ENCODE measurements at regions not wholly inside any gene's neighbourhood (a gene's known extent, or its start where the extent isn't known, plus 50 kb on each side); places are given as distances from the start of the nearest gene placed in this dataset.
A peak's percentile ranks its signal among the peaks of the same experiment; 100 is the strongest.

DNA sequence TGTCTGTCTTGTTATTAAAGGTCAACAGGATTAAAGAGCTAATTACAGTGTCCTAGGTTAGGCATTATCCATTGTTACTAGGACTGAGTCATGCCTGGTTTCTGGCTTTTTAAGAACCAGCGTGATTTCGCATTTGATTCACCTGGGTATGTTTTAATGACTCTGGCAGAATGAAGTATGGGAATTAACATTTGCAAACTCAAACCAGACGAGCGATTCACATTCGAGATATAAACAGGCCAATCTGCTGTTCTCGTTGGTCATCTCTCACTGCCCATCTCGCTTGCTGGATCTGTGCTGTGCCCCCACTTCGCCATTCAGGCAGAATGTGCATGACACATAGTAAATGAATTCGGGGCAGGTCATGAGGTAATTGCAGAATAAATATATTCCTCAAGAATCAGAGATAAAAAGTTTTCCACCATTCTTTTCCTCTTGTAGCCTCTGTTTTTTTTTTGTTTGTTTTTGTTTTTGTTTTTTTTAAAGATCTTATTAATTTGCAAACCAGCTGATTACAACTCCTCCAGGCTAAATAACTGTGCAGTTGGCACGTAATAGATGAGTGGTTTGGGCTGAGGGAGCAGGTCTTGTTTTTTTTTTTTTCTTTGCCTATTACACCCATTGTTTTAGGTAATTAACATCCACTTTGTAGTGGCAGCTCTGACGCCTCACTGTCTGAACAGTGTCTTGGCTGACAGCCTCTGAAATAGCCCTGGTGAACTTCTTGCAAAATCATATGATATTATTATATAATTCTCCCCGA lies 313.5 kb upstream of the MSX2 start:
- DNase-seq (ENCODE audit: low read depth), result peak; percentile 69

DNA sequence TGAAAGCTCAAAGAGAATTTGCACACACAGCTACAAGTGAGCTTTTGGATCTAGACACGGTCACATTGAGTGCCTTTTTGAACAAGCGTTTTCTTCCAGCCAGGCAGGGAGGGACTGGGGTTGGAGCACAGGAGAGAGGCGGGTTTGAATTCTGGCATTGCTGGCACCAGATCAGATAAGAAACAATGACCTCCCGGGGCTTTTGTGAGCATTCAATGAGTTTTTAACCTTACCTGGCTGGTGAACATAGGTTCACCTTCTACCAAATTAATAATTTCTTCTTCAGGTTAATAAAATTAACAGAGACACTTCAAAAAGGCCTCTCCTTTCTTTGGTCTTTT lies 312.9 kb upstream of the MSX2 start:
- no peak for DNase-seq (ENCODE audit: low read depth)

DNA sequence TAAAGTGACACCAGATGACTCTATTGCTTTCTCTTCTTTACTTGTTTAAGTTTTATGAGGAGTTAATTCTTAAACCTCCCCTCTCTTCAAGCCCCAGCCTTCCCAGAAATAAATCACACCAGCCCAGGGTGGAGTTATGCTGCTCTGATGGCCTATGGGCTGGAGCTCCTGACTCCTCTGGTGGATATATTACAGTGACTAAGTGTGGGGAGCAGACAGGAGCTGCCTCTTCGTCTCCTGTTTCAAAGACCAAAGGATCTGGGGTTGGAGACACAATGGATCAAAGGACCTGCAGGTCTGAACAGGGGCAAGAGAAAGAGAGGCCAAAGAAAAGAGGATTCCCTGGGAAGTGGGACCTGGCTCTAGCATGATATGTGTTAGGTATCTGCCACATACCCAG lies 312.0 kb upstream of the MSX2 start:
- no peak for DNase-seq (ENCODE audit: low read depth)

DNA sequence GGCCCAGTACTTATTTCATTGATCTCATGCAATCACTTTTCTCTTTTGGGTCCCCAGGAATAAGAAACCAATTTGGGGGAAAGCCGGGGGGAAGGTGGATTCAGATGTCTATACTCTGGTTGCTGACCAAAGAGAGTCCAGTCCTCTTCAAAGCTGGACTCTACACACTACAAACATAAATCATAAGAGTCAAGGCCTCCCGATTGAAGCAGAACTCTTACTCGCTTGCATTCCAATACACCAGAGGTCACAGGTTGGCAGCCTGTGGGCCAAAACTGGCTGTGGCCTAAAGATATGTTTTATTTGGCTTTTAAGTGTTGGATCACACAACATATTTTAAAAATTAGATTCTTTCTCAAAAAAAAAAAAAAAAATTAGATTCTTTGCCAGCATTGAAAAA lies 311.4 kb upstream of the MSX2 start:
- no peak for DNase-seq (ENCODE audit: low read depth)

DNA sequence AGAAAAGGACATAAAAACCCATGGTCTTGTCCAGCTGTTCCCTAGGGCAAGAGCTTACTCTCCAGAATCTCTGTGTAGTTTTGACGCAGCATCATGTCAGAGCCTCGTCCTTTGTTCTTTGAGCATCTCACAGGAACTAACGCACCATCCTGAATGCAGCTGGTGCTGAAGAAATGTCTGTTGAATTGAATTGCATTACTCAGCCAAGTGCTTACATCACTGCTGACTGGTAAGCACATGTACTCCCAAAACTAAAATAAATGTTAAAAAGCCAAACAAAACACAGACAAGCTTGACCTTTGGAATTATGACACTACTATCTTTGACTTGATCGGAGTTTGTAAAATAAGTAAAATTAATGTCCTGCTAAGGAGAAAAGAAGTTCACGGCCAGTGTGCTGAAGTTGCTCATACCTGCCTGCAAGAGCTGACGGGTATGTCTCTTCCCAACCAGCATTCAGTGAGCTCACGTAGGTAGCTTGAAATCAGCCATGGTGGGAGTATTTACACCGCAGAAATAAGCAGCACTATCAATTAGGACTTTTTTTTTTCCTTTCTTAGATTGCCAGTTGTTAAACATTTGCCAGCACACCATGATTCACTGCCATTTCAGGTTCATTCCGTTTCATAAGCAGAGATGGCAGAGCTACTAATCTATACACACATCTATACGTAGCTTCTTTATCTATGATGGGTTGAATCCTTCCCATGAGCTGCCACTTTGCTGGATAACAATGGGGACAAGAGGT lies 310.6 kb upstream of the MSX2 start:
- DNase-seq (ENCODE audit: low read depth), result peak; percentile 72

DNA sequence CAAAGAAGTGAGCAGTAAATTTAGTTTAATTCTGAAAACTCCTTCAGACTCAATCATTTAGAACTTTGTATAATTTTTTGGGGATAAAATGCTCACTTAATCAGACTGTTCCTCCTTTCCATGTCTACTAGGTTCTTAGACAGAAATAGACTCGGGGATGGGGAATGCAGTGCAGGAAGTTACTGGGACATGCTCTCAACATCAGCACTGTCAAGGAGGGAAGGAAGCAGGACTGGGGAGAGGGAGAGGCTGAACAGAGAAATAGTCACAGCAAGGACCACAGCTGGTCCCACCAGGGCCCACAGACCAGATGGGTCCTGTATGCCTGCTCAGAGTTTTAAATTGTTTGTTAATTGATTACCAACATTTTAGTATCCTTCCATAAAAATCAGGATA lies 310.1 kb upstream of the MSX2 start:
- no peak for DNase-seq (ENCODE audit: low read depth)

DNA sequence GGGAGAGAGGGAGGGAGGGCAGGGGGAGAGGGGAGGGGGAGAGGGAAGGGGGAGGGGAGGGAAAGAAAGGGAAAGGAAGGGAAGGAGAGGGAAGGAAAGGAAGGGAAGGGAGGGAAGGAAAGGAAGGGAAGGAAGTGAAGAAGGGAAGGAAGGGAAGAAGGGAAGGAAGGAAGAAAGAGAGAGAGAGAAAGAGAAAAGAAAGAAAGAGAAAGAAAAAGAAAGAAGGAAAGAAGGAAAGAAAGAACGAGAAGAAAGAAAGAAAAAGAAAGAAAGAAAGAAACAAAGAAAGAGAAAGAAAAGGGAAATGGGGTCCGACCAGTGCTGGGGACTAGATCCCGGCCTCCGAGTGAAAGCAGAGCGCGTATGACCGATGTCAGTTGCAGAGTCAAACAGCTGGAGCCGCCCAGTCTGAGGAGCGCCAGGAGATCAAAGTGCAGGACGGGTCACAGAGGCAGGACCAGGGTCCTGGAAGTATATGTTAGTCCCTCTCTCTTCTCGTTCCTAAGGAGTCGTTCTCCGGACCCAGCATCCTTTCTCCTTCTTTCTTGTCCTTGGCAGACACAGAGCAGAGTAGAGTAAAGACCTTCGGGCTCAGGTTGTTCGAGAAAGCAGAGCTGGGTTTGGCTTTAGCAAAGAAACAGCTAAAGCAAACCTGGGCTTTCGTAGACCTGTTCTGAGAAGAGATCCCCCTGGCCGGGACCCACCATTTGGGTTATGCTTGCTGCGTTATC lies 305.4 kb upstream of the MSX2 start:
- peak; percentile 39 for DNase-seq (ENCODE audit: low read depth)

DNA sequence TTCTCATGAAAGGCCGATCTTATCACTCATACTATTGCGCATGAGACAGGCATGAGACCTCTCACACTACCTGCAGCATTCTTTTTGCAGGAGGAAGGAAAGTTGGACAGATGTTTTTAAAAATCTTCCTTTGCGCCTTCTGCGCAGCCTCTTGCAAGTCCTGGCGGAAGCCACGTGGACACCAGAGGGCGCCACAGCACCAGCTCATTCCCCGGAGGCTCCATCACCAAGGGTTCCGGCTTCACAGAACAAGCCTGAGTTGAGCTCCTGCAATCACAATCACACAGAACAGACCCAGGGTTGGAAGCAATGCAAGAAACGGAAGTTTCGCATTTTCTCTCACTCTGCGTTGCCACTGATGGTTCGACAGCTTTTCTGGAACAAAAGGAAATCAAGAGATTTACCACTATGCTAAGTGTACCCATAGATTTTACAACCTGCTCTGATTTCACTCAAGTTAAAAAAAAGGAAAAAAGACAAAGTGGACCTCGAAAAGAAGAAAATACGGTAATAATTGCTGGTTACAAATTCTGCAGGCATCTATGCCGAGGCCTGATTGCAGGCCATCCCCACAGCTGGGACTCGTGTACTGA lies 304.7 kb upstream of the MSX2 start:
- peak; percentile 83 for DNase-seq (ENCODE audit: low read depth)

DNA sequence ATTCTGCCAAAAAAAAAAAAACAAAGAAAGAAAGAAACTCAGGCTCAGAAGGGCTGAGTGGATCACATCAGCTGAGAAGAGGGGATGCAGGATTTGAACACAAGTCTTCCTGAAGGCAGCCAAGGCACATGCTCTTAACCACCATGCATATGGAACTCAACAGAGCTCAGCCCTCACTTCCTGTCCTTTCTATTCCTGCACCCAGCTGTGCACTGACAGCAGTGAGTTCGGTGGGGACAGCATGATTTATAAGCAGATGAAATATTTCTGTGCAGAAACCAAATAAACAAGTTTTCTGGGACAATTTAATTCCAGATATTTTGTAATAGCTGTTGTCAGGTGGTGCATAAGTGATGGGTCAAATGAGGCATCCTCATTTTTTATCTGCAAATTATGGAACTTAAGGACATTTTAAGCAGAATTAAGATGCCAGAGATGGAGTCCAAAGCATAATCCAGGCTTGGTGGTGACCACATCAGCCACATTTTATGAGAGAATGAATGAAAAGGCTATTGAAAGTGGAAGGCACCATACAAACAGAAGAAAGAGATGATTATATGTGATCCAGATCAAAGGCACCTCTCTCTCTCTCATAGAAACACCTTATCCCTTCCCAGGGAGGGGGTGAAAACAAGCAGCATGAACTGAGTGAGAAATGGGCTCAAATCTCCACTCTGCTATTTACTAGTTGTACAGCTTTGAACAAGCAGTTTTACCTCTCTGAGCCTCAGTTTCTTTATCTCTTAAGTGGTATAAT lies 303.6 kb upstream of the MSX2 start:
- no peak for DNase-seq (ENCODE audit: low read depth)

DNA sequence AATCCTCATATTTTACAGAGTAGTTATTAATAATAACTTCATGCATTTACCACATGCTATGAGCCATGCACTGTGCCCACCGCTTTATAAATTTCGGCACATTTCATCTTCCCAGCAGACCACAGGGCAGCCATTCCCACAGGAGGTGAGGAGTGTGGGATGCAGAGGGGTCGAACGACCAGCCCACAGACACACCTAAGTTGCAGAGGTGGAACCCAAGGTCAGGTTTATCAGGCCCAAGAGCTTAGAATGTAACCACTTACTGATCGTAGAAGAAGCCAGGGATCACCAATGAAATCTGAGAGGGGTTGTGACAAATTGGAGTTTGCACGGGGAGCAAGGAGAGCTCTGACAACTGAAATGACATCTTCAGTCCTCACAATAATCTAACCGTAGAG lies 303.0 kb upstream of the MSX2 start:
- DNase-seq (ENCODE audit: low read depth), result no peak

DNA sequence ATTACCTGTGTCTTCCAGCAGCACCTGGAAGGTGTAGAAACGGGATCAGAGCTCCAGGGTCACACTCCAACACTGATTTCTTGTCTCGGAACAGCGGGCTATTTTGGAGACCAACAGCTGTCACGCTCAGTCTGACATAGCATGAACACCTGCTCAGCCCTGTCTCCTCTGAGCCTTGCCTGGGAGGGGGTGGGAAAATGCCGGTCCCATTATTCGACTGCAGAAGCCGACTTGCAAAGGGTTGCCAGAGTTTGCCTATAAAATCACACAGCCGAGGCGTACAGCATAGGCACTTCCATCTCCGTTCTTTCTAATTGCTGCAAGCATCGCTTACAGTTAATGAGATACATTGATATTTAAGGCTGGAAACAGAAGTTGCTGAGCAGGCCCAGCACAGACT lies 300.8 kb upstream of the MSX2 start:
- no peak for DNase-seq (ENCODE audit: low read depth)

DNA sequence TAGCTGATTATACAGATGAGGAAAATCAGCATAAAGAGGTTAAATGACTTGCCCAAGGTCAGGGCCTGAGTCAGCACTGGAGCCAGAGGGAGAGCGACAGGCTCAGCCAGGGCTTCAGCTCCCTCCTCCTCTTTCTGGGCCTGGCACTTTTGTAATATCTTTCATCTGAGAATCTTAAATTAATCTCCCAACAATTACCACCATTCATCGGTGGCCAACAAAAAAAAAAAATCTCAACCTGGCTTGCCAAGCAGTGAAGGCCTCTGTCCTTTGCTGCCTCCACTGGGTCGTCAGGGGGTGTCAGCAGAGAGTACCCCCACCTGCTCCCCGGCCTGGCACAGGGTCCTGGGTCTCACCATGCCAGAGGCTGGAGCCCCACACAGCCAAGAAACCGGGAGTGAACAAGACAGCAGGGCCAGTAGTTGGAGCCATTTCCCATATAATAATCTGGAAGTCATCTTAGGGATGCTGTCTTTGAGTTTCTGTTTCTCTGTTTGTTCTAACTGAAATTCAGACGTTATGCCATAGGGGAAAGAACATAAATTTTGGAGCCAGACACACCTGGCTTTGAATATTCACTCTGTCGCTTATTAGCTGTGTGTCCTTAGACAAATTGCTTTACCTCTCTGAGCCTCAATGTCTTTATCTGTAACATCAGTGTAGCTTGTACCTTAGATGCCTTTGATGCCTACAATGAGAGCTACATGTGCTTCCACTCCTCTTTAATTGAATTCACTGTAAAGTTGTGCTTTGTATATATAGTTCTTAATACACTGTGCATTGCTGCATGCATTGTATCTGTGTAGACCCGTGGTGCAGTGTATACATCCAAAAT lies 299.9 kb upstream of the MSX2 start:
- DNase-seq (ENCODE audit: low read depth), result no peak

DNA sequence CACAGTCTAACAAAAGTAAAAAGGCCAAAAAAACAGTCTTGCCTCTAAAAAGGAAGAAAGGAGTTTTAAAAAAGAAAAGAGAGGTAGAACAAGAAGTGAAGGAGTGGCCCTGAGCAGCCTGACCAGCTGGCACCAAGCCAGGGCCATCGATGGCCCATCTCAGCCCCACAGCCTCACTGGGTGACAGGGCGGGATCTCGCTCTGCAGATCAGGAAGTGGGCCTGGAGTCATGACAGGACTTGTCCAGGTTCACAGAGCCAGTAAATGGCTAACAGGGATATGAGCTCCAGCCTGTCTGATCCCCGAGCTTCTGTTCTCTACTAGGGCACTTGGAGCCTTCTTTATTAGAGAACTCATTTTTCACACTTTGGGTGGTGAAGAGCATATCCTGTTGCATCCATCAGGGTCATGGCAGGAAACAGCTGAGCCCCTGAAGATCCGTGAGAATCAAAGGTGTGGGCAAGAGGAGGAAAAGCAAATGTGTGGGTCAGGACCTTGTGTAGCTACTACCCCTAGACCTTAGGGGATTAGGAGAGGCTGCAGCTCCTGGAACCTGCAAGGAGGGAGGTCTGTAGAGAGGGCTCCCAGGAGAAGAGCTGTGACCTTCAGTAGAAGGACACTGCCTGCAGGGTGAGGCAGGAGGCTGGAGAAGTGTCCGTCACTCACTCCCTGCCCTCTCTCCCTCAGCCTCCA lies 299.0 kb upstream of the MSX2 start:
- no peak for DNase-seq (ENCODE audit: low read depth)

DNA sequence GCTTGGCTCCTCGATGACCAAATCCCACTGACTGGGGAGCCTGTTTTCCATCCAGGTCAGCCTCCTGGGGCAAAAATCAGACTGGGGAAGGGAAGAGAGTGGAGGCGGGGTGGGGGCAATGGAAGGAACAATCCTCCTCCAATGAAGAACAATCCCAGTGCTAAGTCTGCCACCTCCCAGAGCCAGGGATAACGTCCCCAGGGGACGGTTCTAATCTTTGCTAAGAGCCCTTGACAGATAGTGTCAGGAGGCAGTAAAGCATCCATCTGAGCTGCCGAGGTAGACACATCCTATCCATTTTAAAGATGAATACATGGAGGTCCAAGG lies 298.5 kb upstream of the MSX2 start:
- DNase-seq (ENCODE audit: low read depth), result no peak

DNA sequence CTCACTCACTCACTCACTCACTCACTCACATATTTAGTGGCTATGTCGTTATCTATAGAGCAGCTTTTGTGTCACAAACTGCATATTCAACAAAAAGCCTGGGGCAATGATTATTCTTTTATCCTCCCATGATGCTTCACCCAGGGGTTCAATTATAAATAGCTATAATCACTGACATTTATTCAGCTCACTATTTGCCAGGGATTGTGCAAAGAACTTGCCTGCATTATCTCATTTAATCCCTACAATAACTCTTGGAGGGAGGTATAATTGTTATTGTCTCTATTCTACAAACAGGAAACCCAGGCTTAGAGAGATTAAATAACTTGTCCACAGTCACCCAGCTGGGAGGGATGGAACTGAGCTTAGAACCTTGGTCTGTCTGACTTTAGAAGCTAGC lies 298.0 kb upstream of the MSX2 start:
- no peak for DNase-seq (ENCODE audit: low read depth)

DNA sequence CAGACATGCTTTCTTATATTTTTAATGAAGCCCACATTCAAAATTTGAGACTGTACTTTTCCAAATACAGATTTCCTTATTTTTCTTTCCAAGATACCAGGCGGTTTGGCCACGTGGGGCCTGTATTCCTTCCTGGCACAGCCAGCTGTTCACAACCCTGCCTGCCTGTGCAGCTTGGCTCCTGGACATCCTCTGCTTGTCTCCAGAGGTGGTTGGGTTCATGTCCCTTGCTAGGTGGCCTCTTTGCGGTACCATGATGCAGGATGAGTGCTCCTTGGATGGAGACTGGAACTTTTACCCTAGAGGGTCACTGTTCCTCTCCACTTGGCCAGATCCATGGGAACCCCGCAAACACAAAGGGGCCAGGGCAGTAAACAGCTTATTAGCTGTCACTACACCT lies 297.5 kb upstream of the MSX2 start:
- no peak for DNase-seq (ENCODE audit: low read depth)

DNA sequence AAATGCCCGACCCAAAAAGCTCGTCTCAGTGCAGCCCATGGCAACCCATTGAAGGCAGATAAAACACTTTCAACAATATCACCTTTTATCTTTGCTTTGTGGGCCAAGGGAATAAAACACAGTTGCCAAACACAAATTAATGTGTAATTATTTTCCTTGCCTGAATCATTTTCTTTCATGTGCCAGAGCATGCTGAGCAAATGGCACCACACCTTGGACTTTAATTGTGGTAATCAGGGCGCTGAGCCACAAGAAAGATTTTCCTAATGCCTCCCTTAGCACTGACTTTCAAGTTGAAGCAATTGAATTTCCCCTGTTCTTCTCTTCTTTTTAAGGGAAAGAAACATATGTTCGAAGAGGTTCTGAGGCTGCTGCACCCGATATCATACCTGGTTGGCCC lies 297.1 kb upstream of the MSX2 start:
- DNase-seq (ENCODE audit: low read depth), result no peak

DNA sequence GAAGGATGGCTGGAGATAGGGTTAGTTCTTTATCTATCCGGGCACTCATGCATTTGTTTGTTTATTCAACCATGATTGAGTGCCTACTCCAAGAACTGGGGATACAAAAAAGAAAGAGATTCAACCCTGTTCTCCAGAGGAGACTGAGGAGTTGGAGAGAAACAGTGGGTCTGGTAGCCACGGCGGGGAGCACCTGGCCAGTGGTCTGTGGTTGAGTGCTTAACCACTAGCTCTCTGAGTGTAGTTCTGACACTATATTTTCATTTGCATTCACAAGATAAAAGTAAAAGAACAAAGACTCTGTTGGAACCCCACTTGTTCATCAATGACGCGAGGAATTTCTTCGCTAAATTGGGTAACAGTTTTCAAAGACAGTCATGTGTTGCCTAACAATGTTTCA lies 295.5 kb upstream of the MSX2 start:
- DNase-seq (ENCODE audit: low read depth), result no peak

DNA sequence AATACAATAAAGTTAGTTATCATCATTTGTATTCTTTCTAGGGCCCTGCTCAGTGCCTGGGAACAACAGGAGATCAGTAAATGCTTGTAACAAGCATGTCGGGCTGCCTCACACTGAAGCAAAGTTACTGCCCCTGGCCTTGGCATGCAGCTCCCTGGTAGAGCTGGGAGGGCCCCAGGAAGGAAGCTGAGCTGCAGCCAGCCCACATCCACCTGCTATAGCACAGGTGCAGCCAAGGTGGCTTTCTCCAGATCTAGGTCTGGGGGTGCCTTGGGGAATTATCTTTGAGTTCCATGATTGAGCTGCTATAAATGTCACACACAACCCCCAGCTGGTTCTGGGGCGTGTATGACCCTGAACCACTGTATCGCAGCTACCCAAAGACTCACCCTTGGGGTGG lies 293.4 kb upstream of the MSX2 start:
- DNase-seq (ENCODE audit: low read depth), result no peak

DNA sequence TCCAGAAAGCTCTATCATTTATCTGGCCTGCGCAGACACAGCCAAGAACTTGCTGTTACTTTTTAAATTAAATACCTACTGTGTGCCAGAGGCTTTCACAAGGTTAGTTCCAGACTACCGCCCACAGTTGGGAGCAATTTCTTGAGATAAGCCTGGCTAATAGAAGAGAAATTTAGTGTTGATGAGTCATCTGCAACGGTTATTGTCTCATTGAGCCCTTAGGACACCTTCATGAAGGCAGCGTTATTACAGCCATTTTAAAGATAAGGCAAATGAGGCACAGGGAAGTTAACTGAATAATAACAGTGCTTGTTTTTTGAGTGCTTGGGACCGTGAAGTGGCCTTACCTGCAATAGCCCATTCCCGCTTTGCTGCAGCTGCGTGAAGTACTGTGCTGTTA lies 292.9 kb upstream of the MSX2 start:
- peak; percentile 58 for DNase-seq (ENCODE audit: low read depth)

DNA sequence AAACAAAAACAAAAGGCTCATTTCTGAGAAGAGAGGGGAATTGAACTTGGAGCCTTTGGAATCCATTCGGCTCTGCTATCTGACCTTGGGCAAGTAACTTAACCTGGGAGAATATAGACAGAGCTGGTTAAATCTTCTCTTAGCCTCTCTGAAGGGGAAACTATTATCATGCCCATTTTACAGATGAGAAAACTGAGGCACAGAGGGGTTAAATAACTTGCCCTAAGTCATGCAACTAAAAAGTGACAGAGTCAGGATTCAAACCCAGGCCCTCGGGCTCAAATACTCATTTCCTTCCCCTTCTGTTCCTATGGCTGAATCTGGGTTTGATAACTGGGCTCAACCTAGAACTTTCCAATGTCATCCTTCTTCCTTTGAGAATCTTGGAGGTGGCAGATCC lies 291.3 kb upstream of the MSX2 start:
- DNase-seq (ENCODE audit: low read depth), result no peak
